ENCODE measurements at regions not wholly inside any gene's neighbourhood (a gene's known extent, or its start where the extent isn't known, plus 50 kb on each side); places are given as distances from the start of the nearest gene placed in this dataset.
"Not testable (repeated sequence)": the region's sequence is repeated elsewhere in the genome, so short reads cannot be mapped to it uniquely, and the experiment has no call there.

DNA sequence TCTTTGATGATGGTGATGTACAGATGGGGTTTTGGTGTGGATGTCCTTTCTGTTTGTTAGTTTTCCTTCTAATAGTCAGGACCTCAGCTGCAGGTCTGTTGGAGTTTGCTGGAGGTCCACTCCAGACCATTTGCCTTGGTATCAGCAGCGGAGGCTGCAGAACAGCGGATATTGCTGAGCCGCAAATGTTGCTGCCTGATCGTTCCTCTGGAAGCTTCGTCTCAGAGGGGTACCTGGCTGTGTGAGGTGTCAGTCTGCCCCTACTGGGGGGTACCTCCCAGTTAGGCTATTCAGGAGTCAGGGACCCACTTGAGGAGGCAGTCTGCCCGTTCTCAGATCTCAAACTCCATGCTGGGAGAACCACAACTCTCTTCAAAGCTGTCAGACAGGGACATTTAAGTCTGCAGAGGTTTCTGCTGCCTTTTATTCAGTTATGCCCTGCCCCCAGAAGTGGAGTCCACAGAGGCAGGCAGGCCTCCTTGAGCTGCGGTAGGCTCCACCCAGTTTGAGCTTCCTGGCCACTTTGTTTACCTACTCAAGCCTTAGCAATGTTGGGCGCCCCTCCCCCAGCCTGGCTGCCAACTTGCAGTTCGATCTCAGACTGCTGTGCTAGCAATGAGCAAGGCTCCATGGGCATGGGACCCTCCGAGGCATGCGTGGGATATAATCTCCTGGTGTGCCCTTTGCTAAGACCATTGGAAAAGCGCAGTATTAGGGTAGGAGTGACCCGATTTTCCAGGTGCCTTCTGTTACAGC, 264.5 kb downstream of the MATN1 start:
- not testable (repeated sequence) for DNase-seq (ENCODE audit: low spot score)

DNA sequence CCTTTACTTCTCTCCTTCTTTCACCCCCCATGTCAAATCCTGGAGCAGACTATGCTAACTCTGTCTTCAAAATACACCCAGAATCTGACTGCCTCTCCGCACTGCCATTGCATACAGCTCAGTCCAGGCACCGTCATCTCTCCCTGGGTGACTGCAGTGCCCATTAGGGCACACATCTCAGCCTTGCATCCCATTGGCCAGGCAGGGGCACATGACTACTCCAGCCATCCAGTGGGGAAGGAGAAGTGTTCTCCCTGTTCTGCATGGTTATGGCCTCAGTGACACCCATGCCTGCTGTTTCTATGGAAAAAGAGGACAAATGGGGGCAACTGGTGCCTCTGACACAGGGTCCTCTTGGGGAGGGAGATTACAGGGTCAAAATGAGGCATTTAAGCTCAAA, 270.5 kb downstream of the MATN1 start:
- DNase-seq (ENCODE audit: low spot score), result peak; percentile 2

DNA sequence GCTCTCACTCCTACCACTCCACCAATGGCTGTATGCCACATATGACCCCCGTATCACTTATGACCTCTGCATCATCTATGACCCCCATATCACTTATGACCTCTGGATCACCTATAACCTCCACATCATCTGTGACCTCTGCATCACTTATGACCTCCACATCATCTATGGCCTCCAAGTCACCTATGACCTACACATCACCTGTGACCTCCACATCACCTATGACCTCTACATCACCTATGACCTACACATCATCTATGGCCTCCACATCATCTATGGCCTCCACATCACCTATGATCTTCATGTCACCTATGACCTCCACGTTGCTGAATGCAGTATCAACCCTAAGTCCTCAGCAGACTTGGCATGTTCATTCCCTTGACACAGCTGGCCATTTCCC, 271.2 kb downstream of the MATN1 start:
- peak; percentile 1 for DNase-seq (ENCODE audit: low spot score)

DNA sequence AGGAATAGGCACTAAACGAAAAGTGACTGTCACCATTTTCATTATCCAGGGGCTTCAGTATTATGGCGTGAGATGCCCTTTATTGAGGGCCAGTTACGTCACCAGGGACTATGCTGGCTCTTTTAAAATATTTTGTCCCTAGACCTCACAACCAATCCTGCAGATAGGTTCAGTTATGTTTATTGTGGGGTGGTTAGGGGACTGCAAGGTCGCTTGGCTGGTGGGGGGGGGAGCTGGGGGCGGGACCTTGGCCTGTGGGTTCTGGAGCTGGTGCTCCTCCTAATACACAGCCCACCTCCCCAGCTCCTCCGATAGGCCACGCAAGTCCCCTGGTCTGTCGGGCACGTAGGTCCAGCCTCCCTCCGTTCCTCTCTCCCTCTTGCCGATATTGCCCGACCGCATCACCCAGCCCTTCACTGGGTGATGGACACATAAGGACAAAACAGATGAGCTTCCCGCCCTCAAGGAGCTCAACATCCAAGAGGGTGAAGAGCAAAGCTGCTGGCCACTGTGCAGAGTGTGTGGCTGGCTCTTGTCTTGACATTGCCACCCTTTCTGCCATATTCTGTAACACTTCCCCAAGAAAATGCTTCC, 271.8 kb downstream of the MATN1 start:
- DNase-seq (ENCODE audit: low spot score), result peak; percentile 5

DNA sequence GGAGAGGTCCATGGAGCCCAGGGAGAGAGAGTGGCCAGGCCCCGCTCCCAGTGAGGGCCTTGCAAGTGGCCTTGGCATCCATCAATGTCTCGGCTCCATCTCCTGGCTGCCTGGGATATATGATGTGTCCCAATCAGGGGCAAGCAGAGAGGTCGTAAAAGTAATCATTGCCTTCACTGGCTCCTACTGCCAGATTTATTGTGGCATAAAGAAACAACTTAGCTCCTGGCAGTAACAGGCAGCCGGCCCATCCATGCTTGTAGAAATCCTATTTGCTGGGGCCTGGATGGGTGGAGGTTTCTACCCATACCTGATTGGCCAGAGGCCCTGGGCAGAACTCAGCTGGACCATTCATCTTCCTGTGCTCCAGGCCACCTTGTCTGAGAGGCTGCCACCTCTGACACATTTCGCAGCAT, 272.6 kb downstream of the MATN1 start:
- DNase-seq (ENCODE audit: low spot score), result peak; percentile 6

DNA sequence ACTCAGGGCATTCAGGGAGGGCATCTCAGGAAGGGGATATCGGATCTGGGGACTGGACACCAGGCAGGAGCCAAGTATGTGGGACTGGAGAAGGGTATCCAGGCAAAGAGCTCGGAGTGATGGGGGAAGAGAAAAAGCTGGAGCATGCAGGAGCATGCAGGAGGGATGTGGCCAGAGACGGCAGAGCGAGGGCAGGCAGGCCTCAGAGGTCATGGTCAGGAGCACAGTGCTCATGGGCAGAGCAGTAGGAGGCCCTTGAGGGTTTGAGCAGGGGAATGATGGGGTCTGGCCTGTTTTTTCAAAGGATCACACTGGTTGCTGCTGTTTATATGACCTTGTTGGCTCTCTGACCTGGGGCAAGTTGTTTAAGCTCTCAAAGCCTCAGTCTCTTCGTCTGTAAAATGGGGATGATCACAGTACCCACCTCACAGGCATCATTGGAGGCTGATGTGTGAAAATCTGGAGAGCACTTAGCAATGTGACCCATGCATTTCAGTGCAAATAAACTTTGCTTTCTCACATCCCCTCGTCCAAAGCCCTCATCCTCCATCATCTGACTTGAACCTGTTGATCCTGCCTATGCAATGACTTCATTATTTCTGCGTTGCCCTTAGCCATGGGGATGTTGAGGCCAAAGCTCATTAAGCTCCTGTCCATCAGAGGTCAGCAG, 273.1 kb downstream of the MATN1 start:
- peak; percentile 1 for DNase-seq (ENCODE audit: low spot score)

DNA sequence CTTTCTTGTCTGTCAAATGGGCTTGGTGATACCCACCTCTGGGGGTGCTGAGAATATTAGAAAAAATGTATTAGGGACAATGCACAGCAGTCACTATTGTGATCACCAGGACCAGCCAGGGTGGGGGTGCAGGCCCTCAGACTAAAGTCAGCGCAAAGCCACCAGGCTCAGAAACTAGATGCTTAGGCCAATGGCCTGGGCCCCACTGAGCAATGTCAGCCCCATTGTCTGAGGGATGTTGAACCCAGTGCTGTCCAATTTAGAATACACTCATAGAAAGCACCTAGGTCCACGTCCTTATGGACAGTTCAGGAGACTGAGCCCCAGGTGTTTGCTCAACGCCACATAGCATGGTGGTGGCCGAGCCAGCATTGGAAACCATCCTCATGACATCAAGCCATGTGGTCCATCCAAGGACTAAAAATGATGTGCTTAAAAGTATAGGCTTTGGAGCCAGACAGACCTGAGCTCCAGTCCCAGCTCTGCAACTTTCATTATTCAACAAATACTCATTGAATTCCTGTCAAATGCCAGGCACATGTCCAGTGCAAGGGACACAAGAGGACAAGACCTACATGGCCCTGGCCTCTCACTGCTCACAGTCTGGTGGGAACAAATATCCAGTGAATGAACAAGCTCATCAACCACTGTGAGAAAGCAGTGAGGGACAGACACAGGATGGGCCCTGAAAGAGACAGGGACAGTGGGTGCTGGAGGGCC, 273.8 kb downstream of the MATN1 start:
- peak; percentile 0 for DNase-seq (ENCODE audit: low spot score)

DNA sequence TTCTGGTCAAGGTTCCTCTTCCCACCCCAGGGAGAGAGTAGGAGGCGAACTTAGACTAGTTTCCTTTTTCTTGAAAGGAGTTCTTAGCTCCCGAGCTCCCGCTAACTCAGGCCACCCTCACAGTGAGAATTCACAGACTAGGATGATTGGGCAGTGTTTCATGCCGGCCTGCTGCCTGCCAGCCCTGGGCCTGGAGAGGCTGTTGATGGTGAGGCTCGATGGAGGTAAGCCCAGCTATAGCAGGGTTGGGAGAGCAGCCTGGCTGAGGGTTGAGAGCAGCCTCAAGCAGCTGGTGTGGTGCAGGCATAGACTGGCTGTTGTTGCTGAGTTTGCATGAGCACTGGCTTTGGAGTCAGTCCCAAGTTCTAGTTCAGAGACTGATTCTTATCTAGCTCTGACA, 274.4 kb downstream of the MATN1 start:
- DNase-seq (ENCODE audit: low spot score), result peak; percentile 2

DNA sequence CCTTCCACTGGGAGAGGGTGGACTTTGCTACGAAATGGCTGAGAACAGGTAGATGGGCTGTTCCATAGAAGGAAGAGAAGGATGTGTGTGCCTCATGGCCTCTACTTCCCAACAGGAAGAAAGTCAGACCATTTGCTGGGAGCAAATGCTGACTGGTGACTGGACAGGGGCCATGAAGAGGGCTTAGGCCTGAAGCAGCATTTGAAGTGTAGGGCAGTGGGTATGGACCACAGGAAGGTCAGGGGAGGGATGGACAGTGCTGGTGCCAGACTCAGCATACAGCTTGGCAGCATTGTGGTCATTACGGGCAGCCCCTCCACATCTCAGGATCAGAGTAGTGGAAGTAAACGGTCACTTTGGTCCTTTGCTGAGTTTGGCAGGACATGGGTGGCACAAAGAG, 275.7 kb downstream of the MATN1 start:
- peak; percentile 1 for DNase-seq (ENCODE audit: low spot score)

DNA sequence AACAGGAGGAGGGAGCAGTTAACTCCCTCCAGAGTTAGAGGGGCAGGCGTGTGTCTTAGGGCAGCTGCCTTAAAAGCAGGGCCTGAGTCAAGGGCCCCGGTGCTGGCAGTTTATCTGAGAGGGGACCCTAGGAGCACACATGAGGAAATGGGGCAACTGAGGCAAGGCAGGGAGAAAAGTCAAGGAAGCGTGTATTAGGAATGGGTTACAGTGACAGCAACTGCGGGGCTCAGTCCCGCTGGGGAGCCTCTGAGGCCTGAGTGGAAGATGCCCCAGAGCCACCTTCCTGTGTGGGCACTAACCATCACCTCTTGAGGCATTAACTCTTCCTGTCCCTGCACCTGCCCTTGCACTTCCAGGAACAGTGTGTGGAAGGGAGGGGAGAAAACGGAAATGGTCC, 276.3 kb downstream of the MATN1 start:
- DNase-seq (ENCODE audit: low spot score), result peak; percentile 3

DNA sequence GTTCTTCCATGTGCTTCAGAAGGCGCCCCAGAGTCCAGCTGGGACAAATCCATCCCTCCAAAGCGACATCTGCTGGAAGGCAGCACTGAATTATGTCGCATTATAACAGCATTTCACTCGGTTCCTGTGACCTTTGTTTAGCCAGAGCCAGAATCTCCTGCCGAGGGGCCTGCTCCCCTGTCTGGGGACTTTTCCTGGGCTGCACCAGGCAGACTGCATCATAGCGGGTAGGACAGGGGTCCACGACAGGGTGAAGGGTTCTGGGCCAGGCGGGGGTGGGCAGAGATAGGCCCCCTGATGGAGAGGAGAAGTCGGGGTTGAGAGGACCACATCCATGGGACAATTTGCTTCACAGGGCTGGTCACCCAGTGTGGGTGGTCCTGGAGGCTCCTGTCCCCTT, 276.9 kb downstream of the MATN1 start:
- DNase-seq (ENCODE audit: low spot score), result peak; percentile 1

DNA sequence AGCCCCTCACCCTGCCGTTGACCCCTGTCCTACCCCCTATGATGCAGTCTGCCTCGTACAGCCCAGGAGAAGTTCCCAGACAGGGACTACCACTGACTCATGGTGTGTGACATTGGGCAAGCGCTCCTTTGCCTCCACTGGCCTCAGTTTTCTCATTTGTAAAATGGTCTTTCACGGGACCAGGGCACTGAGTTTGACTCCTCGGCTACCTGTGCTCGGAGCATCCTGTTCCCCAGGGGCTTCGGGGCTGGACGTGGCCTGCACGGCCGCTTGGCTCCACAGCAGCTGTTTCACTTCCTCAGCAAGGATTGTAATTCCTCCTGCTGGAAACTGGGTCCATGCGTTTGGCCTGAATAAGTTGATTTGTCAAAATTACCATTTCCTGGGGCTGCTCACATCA, 277.3 kb downstream of the MATN1 start:
- peak; percentile 2 for DNase-seq (ENCODE audit: low spot score)

DNA sequence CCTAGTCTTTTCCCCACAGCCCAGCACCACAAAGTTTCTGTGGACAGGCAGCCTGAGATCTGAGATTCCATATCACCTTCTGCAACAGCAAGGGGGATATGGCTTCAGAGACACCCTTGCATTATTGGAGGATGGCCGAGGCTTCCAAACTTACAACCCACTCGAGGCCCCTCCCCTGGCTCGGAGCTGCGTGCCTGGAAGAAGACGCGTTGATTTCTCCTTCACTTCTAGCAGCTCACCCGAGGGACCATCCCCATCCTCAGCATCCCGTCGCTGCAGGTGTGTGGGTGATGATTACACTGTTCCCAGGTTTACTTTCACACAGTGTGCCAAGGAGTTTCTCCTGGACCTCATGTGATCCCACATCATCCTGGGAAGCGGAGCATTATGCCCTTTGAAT, 277.9 kb downstream of the MATN1 start:
- DNase-seq (ENCODE audit: low spot score), result peak; percentile 5

DNA sequence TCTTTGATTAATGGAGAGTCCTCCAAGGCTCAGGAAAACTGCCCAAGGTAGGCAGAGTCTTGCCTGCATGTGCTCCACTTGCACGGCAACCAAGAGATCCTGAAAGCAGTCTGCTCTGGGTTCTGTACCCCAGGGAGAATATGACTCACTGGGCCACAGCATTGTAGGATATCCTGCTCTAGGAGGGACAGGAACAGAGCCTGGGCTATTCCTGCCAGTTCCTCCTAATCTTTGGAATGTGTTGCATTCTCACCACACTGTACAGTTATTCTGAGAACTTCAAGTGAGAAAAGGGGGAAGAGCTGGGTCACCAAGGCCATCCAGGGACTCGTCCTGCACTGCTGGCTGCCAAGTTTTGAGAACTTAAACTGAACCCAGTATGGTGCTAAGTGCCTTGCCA, 278.5 kb downstream of the MATN1 start:
- peak; percentile 1 for DNase-seq (ENCODE audit: low spot score)

DNA sequence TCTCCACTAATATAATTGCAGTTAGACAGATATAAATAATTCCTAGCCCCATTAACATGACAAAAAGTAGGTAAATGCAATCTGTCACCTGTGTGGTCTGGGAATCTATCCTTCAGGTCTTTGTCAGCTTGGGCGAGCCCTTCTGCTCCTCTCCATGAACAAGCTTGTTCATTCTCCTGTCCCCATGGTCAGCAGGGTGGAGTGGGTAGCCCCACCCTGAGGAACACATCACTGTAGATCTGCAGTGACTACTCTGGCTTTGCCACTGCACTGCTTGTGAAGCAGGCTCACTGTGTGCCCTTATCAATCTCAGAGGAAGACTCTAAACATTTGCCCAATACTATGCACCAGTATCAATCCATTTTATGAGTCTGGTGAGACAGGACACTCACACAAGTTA, 279.0 kb downstream of the MATN1 start:
- DNase-seq (ENCODE audit: low spot score), result peak; percentile 1

DNA sequence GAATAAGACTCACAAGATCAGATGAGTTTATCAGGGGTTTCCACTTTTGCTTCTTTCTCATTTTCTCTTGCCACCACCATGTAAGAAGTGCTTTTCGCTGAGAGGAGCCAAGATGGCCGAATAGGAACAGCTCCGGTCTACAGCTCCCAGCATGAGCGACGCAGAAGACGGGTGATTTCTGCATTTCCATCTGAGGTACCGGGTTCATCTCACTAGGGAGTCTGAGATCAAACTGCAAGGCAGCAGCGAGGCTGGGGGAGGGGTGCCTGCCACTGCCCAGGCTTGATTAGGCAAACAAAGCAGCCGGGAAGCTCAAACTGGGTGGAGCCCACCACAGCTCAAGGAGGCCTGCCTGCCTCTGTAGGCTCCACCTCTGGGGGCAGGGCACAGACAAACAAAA, 285.1 kb downstream of the MATN1 start:
- not testable (repeated sequence) for DNase-seq (ENCODE audit: low spot score)

DNA sequence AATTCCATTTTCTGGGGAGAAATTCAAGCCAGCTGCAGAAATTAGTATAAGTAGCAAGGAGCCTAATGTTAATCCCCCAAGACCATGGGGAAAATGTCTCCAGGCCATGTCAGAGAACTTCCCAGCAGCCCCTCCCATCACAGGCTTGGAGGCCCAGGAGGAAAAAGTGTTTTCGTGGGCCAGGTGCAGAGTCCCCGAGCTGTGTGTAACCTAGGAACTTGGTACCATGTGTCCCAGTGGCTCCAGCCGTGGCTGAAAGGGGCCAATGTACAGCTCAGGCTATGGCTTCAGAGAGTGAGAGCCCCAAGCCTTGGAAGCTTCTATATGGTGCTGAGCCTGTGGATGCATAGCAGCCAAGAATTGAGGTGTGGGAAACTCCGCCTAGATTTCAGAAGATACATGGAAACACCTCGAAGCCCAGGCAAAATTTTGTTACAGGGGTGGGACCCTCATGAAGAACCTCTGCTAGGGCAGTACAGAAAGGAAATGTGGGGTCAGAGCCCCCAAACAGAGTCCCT, 286.3 kb downstream of the MATN1 start:
- no peak for DNase-seq (ENCODE audit: low spot score)

DNA sequence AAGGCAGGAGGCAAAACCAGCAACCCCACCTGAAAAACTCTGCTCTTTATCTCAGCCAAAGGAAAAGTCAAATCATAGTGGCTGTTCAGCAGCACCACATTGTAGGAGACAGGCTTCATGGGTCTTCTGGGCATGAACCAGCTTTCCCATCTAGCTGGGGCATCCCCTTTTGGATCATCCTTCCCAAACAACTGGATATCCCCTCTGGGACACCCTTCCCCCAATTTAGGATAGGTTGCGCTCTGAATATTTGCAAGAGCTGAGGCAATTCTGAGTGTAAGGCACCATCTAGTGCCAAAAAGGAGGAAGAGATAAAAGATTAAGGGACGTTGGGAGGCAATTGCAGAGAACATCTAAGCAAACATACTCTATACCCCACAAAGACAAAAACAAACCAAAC, 295.8 kb downstream of the MATN1 start:
- DNase-seq (ENCODE audit: low spot score), result peak; percentile 0

DNA sequence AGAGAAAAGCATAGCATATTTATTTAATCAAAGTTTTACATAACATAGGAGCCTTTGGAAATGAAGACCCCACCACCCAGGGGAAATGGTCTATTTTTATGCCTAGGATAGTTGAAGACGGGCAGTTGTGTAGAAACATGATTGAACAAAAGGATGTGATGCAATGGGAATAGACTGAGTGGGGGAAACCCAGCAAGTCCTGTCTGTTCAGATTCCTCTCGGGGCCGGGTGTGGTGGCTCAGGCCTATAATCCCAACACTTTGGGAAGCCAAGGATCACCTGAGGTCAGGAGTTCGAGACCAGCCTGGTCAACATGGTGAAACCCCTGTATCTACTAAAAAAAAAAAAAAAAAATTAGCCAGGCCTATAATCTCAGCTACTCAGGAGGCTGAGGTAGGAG, 298.3 kb downstream of the MATN1 start:
- no peak for DNase-seq (ENCODE audit: low spot score)

DNA sequence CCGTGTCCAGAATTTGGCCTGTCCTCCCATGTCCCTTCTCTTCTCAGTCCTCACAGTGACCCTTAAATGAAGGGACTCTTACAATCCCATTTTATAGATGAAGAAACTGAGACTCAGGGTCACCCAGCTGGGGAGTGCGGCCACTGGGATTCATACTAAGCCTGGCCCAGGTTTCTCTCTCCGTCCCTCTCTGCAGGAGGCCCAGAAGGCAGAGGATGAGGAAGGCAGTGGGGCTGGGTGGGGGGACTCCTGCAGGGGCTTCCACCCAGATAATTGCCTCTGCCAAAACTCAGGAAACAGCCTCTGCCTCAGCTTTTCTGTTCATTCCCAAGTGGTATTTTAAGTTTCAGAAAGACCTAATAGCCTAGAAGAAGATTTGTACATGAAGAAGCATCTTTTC, 299.8 kb downstream of the MATN1 start:
- peak; percentile 3 for DNase-seq (ENCODE audit: low spot score)

DNA sequence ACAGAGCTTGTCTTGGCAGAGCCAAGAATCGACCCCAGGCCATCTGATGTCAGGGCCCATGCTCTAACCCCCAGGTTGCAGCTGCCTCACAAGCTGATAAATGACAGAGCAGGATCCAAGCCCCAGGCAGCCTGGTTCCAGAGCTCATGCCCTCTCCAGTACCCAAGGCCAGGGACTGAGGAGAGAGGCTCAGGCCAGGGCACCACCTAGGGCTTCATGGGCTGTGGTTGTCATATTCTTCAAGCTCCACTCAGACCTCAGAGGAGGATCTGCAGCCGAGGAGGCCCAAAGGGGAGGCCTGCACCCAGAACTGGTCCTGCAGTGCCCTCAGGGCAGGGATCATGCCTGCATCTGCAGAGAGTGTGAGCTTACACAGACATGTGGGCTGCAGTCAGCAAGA, 301.1 kb downstream of the MATN1 start:
- DNase-seq (ENCODE audit: low spot score), result peak; percentile 2

DNA sequence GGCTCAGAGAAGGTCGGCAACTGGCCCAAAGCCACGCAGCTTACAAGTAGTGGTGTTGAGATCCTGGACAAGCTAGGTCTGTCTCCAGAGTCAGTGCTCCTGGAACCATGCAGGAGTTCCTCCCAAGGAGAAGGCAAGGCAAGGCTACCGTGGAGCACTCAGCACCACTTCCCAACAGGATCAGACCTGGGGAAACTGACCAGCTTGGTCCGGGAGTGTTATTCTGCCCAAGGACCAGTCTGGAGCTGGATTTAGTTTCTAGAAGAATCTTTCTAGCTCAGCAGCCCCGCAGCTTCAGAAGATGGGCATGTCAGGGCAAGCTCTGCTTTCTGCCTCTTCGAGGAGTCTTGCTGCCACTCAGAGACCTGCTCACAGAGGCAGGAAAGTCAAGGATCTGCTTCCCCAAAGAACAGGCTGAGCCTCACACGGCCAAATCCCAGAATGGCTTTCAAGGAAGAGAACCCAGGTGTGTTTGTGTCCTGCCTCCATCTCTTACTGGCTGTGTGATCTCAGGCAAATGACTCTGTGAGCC, 302.8 kb downstream of the MATN1 start:
- DNase-seq (ENCODE audit: low spot score), result peak; percentile 1
